MM.1S (cell line): ENCODE measurements at regions not wholly inside any gene's neighbourhood (a gene's known extent, or its start where the extent isn't known, plus 50 kb on each side); places are given as distances from the start of the nearest gene placed in this dataset.

Source experiments
- DNase-seq: peaks from one replicate; pipeline ENCODE4 v3.0.0-alpha.2; 2015
- H2AFZ ChIP-seq: fragments of 300-600 bp; sonication (generic); 2 replicates; pipeline ENCODE4 v1.6.0; 2016; ENCODE audit warnings: antibody characterized with exemption, low read length
- H3F3A ChIP-seq: fragments of 300-600 bp; sonication (generic); 2 replicates; pipeline ENCODE4 v1.6.1; 2016; ENCODE audit warnings: mild to moderate bottlenecking, antibody characterized with exemption, low read length, moderate library complexity, mixed read lengths; ENCODE audit not compliant: insufficient read depth
- H3K27ac ChIP-seq: fragments of 300-600 bp; sonication (generic); 2 replicates; pipeline ENCODE4 v1.5.1; 2016; ENCODE audit warnings: mild to moderate bottlenecking, low read length
- H3K27me3 ChIP-seq: fragments of 300-600 bp; sonication (generic); replicated peaks from 2 replicates; pipeline ENCODE4 v1.6.0; 2016; ENCODE audit warnings: low read length; ENCODE audit not compliant: insufficient read depth
- H3K36me3 ChIP-seq: fragments of 300-600 bp; sonication (generic); replicated peaks from 2 replicates; pipeline ENCODE4 v1.6.1; 2016; ENCODE audit warnings: mild to moderate bottlenecking, low read length, mixed read lengths; ENCODE audit not compliant: insufficient read depth
- H3K4me1 ChIP-seq: fragments of 300-600 bp; sonication (generic); 2 replicates; pipeline ENCODE4 v1.6.1; 2016; ENCODE audit warnings: low read length, mixed read lengths
- H3K4me2 ChIP-seq: fragments of 300-600 bp; sonication (generic); 2 replicates; pipeline ENCODE4 v1.6.0; 2016; ENCODE audit warnings: low read depth, low read length
- H3K4me3 ChIP-seq: fragments of 300-600 bp; sonication (generic); 2 replicates; pipeline ENCODE4 v1.5.1; 2016; ENCODE audit warnings: low read length, mixed read lengths
- H3K79me2 ChIP-seq: fragments of 300-600 bp; sonication (generic); 2 replicates; pipeline ENCODE4 v1.6.1; 2016; ENCODE audit warnings: mixed run types, low read length, mixed read lengths
- H3K9ac ChIP-seq: fragments of 300-600 bp; sonication (generic); 2 replicates; pipeline ENCODE4 v1.6.1; 2016; ENCODE audit warnings: low read length, mixed read lengths
- H3K9me2 ChIP-seq: fragments of 300-600 bp; sonication (generic); replicated peaks from 2 replicates; pipeline ENCODE4 v1.6.1; 2016; ENCODE audit warnings: mild to moderate bottlenecking, low read length, mixed read lengths; ENCODE audit not compliant: insufficient read depth
- H3K9me3 ChIP-seq: fragments of 300-600 bp; sonication (generic); replicated peaks from 2 replicates; pipeline ENCODE4 v1.6.1; 2016; ENCODE audit warnings: mild to moderate bottlenecking, low read length, mixed read lengths; ENCODE audit not compliant: insufficient read depth
- H4K20me1 ChIP-seq: fragments of 300-600 bp; sonication (generic); 2 replicates; pipeline ENCODE4 v1.6.1; 2016; ENCODE audit warnings: mild to moderate bottlenecking, low read length, moderate library complexity, mixed read lengths; ENCODE audit not compliant: insufficient read depth
- CTCF ChIP-seq: fragments of 300-600 bp; sonication (generic); IDR thresholded peaks from 2 replicates; pipeline ENCODE4 v1.5.1; 2016; ENCODE audit warnings: antibody characterized with exemption, low read length, mixed read lengths
- EZH2 ChIP-seq: fragments of 300-600 bp; sonication (generic); optimal IDR thresholded peaks from 2 replicates; pipeline ENCODE3; 2017; ENCODE audit warnings: low read depth, mild to moderate bottlenecking, antibody characterized with exemption, low read length, mixed read lengths
- EZH2phosphoT487 ChIP-seq: fragments of 300-600 bp; sonication (generic); IDR thresholded peaks from 2 replicates; pipeline ENCODE4 v1.6.1; 2018; ENCODE audit warnings: antibody characterized with exemption, low read length

GRCh38 chr14:58824796-58825195, 187.0 kb downstream of the DACT1 start:
- Histone ChIP-seq H3K4me2 (no peak overlapping the region), H3K9me3 (no peaks in the 10 kb centered on the region), H3F3A (no peaks in the 10 kb centered on the region), H3K27me3 (no peaks in the 10 kb centered on the region), H3K4me1 (no peaks in the 10 kb centered on the region), H3K36me3 (no peaks in the 10 kb centered on the region), H4K20me1 (no peaks in the 10 kb centered on the region), H3K9me2 (no peaks in the 10 kb centered on the region), H3K4me3 (no peak overlapping the region), H3K9ac (no peak overlapping the region), H3K27ac (no peak overlapping the region), H3K79me2 (no peaks in the 10 kb centered on the region), H2AFZ (no peak overlapping the region)
- DNase-seq: no peak
- TF ChIP-seq EZH2phosphoT487 (no peak), EZH2 (no peak), CTCF (no peak)

- Histone ChIP-seq H4K20me1 (no peaks in the 10 kb centered on the region), H3K4me1 (no peaks in the 10 kb centered on the region), H3F3A (no peaks in the 10 kb centered on the region), H3K79me2 (no peaks in the 10 kb centered on the region), H3K9ac (no peak overlapping the region), H2AFZ (no peak overlapping the region), H3K9me3 (no peaks in the 10 kb centered on the region), H3K4me2 (no peak overlapping the region), H3K36me3 (no peaks in the 10 kb centered on the region), H3K27ac (no peak overlapping the region), H3K9me2 (no peaks in the 10 kb centered on the region), H3K27me3 (no peaks in the 10 kb centered on the region), H3K4me3 (no peak overlapping the region)
- DNase-seq: no peak
- TF ChIP-seq EZH2phosphoT487 (no peak), CTCF (no peak), EZH2 (no peak)
These were observed 187.8 kb downstream of the DACT1 start for GRCh38 chr14:58825606-58826005.

DNA sequence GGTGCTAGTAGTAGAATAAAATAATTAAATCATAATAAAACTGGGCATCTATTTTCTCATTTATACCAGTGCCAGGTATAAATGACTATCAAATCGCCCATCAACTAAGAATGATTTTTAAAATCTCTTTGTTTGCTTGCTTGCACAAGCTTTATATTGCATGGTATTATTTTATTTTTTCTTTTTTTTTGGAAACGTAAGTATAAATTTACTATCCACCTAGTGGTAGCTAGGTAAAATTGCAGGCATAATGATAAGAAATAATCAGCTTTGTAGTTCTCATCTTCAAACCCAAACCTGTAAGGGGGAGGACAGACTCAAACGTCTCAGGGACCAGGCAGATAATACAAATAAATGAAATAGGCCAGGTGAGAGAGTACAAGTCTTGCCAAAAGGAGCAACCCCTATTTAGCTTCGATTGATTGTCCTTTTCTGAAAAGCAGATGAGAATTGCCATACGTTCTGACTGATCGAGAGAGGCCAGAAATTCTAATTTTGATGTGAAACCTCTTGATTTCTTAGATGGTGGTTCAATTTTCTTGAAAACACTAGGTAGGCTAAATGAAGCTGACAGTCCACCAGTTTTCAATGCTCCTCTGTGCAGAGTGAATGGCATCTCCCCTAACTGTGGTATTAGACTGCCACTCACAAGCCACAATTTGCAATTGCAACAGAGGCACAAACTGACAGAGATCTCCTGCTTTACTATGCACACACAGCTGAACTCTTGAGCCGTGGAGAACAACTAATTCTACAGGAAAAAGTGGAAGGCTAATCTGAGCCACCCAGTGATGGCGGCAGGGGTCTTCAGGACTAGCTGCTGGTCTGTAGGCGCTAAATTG, 189.3 kb downstream of the DACT1 start:
- H3K79me2 ChIP-seq: no peaks in the 10 kb centered on the region
- H3K9ac ChIP-seq: no peak overlapping the region
- no peaks in the 10 kb centered on the region for H3K9me3 ChIP-seq
- H3K27ac ChIP-seq: no peak overlapping the region
- H3F3A ChIP-seq: no peaks in the 10 kb centered on the region
- H3K27me3 ChIP-seq: no peaks in the 10 kb centered on the region
- H3K4me2 ChIP-seq: no peak overlapping the region
- H3K36me3 ChIP-seq: no peaks in the 10 kb centered on the region
- H4K20me1 ChIP-seq: no peaks in the 10 kb centered on the region
- no peak overlapping the region for H2AFZ ChIP-seq
- TF ChIP-seq CTCF (no peak), EZH2 (no peak), EZH2phosphoT487 (no peak)
- no peak overlapping the region for H3K4me3 ChIP-seq
- no peak for DNase-seq
- H3K4me1 ChIP-seq: no peaks in the 10 kb centered on the region
- H3K9me2 ChIP-seq: no peaks in the 10 kb centered on the region
